ENCODE measurements at regions not wholly inside any gene's neighbourhood (a gene's known extent, or its start where the extent isn't known, plus 50 kb on each side); places are given as distances from the start of the nearest gene placed in this dataset.

- no peaks in the 10 kb centered on the region for H3K36me3 ChIP-seq
- H3K4me1 ChIP-seq: no peaks in the 10 kb centered on the region
- no peaks in the 10 kb centered on the region for H3K9me3 ChIP-seq
- H3K4me3 ChIP-seq: no peak overlapping the region
- no peaks in the 10 kb centered on the region for H3K27me3 ChIP-seq
- H3K27ac ChIP-seq: no peak overlapping the region
- no peak for DNase-seq (ENCODE audit: low spot score in 2 of 2)
- intact Hi-C loops (cut with DNase I): no loop called here
- TF ChIP-seq, protein P1, sequence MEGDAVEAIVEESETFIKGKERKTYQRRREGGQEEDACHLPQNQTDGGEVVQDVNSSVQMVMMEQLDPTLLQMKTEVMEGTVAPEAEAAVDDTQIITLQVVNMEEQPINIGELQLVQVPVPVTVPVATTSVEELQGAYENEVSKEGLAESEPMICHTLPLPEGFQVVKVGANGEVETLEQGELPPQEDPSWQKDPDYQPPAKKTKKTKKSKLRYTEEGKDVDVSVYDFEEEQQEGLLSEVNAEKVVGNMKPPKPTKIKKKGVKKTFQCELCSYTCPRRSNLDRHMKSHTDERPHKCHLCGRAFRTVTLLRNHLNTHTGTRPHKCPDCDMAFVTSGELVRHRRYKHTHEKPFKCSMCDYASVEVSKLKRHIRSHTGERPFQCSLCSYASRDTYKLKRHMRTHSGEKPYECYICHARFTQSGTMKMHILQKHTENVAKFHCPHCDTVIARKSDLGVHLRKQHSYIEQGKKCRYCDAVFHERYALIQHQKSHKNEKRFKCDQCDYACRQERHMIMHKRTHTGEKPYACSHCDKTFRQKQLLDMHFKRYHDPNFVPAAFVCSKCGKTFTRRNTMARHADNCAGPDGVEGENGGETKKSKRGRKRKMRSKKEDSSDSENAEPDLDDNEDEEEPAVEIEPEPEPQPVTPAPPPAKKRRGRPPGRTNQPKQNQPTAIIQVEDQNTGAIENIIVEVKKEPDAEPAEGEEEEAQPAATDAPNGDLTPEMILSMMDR (IDR thresholded peaks at IDR 0.05): no peak
These were observed 284.2 kb upstream of the SGK1 start for GRCh38 chr6:134602123-134602522.

DNA sequence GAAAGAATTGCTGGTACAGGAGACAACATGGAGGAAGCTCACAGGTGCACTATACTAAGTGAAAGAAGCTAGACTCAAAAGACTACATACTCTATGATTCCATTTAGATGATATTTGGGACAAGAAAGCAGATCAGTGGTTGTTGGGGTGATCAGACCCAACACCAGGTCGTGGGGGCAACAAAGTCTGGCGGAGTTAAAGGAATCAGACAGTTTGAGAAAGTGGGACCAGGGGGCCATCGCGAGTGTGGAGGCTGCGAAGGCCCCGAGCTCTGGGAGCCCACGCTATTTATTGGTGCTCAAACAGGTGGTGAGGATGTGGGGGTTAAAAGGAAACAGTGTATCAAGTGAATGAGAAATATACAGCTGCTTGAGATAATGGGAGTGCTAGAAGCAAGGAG is 282.8 kb upstream of the SGK1 start:
- intact Hi-C loops (cut with DNase I): no loop called here
- no peak overlapping the region for H3K27ac ChIP-seq
- H3K4me1 ChIP-seq: no peaks in the 10 kb centered on the region
- no peaks in the 10 kb centered on the region for H3K36me3 ChIP-seq
- no peaks in the 10 kb centered on the region for H3K9me3 ChIP-seq
- TF ChIP-seq, protein P1 (IDR thresholded peaks at IDR 0.05): no peak
- H3K27me3 ChIP-seq: no peaks in the 10 kb centered on the region
- H3K4me3 ChIP-seq: no peak overlapping the region
- no peak for DNase-seq (ENCODE audit: low spot score in 2 of 2)

- TF ChIP-seq, protein P1 (IDR thresholded peaks at IDR 0.05): no peak
These were observed 281.2 kb upstream of the SGK1 start for GRCh38 chr6:134599079-134599478.

GRCh38 chr6:134596191-134596590 is 278.3 kb upstream of the SGK1 start:
- H3K27ac ChIP-seq: no peak overlapping the region
- intact Hi-C loops (cut with DNase I): no loop called here
- no peaks in the 10 kb centered on the region for H3K27me3 ChIP-seq
- H3K9me3 ChIP-seq: no peaks in the 10 kb centered on the region
- no peaks in the 10 kb centered on the region for H3K4me1 ChIP-seq
- no peak for DNase-seq (ENCODE audit: low spot score in 2 of 2)
- no peaks in the 10 kb centered on the region for H3K36me3 ChIP-seq
- H3K4me3 ChIP-seq: no peak overlapping the region
- TF ChIP-seq, protein P1 (IDR thresholded peaks at IDR 0.05): no peak

More at GRCh38 chr6:134599079-134599478, 281.2 kb upstream of the SGK1 start:
- Histone ChIP-seq H3K36me3 (no peaks in the 10 kb centered on the region), H3K9me3 (no peaks in the 10 kb centered on the region), H3K4me1 (no peaks in the 10 kb centered on the region), H3K27me3 (no peaks in the 10 kb centered on the region), H3K27ac (no peak overlapping the region), H3K4me3 (no peak overlapping the region)
- DNase-seq (ENCODE audit: low spot score in 2 of 2): no peak
- intact Hi-C loops (cut with DNase I): no loop called here

DNA sequence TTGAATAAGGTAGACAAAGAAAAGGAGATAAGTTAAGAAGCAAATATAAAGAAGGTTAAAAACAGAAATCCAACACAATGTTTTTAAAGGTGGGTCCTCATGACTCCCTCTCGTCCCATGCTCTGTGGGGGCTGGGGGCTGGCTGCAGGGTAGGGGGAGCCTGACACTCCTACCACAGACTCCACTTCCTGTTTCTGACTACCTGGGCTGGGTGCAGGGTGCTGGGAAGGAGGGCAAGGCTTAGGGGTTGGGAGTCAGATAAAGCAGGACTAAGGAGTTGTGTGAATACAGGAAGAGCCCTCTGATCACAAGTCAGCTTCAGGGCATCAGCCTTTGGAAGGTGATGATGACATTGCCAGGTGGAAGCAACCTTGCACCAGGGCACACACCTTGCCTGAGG is 277.0 kb upstream of the SGK1 start:
- H3K36me3 ChIP-seq: no peaks in the 10 kb centered on the region
- H3K4me3 ChIP-seq: no peak overlapping the region
- TF ChIP-seq, protein P1 (IDR thresholded peaks at IDR 0.05): no peak
- H3K27me3 ChIP-seq: no peaks in the 10 kb centered on the region
- DNase-seq (ENCODE audit: low spot score in 2 of 2): no peak
- no peaks in the 10 kb centered on the region for H3K4me1 ChIP-seq
- no peak overlapping the region for H3K27ac ChIP-seq
- no peaks in the 10 kb centered on the region for H3K9me3 ChIP-seq
- intact Hi-C loops (cut with DNase I): no loop called here

DNA sequence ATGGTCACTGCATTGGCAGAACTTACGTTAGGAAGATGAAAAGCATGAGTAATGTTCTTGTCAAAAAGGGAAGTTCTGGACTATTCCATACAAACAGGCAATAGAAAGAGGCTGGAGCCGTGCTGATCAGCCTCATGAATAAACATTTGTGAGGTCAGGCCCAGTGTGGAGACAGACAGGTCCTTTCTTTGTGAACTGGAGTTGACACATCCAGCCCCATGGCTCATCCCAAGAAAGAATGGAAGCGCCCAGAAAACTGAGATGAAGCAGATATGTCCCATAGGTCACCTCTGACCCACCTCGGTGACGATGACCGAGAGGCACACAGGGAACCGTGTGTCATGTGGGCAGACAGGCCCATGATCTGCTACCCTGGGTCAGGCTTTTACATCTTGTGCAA is 276.0 kb upstream of the SGK1 start:
- Histone ChIP-seq H3K27me3 (no peaks in the 10 kb centered on the region), H3K27ac (no peak overlapping the region), H3K4me3 (no peak overlapping the region), H3K36me3 (no peaks in the 10 kb centered on the region), H3K9me3 (no peaks in the 10 kb centered on the region), H3K4me1 (no peaks in the 10 kb centered on the region)
- intact Hi-C loops (cut with DNase I): no loop called here
- DNase-seq (ENCODE audit: low spot score in 2 of 2): no peak
- TF ChIP-seq, protein P1 (IDR thresholded peaks at IDR 0.05): no peak

Measured in ascending aorta (tissue), 2 donors.